Trophoblast cell (in vitro differentiated cells and primary cell): ENCODE measurements at regions not wholly inside any gene's neighbourhood (a gene's known extent, or its start where the extent isn't known, plus 50 kb on each side); places are given as distances from the start of the nearest gene placed in this dataset.

Source experiments
- DNase-seq, 2 donors: peaks; one replicate each; pipeline ENCODE4 v3.0.0-alpha.2; 2016
- H2AFZ ChIP-seq: 2 replicates; pipeline ENCODE4 v1.6.1; 2013; ENCODE audit warnings: low read length, moderate library complexity, mild to moderate bottlenecking; ENCODE audit not compliant: insufficient read depth, poor library complexity
- H2AK5ac ChIP-seq: 2 replicates; pipeline ENCODE4 v1.6.1; 2013; ENCODE audit warnings: mild to moderate bottlenecking, low read length
- H2BK120ac ChIP-seq: 2 replicates; pipeline ENCODE4 v1.6.1; 2013; ENCODE audit warnings: low read length, mild to moderate bottlenecking, moderate library complexity; ENCODE audit not compliant: insufficient read depth, poor library complexity
- H2BK12ac ChIP-seq: 2 replicates; pipeline ENCODE4 v1.6.1; 2013; ENCODE audit warnings: mild to moderate bottlenecking, low read length, moderate library complexity
- H2BK5ac ChIP-seq: 2 replicates; pipeline ENCODE4 v1.6.1; 2013; ENCODE audit warnings: low read length, low read depth, moderate library complexity, mild to moderate bottlenecking; ENCODE audit not compliant: poor library complexity
- H3K14ac ChIP-seq: 2 replicates; pipeline ENCODE4 v1.6.1; 2013; ENCODE audit warnings: mild to moderate bottlenecking, low read length
- H3K18ac ChIP-seq: 2 replicates; pipeline ENCODE4 v1.6.1; 2013; ENCODE audit warnings: mild to moderate bottlenecking, low read length
- H3K23ac ChIP-seq: 2 replicates; pipeline ENCODE4 v1.6.1; 2013; ENCODE audit warnings: low read length
- H3K27ac ChIP-seq: 2 replicates; pipeline ENCODE4 v1.5.1; 2013; ENCODE audit warnings: low read depth, mild to moderate bottlenecking, inconsistent platforms, low read length, moderate library complexity
- H3K27me3 ChIP-seq: 2 replicates; pipeline ENCODE4 v1.6.1; 2013; ENCODE audit warnings: inconsistent platforms, mild to moderate bottlenecking, low read length, moderate library complexity; ENCODE audit not compliant: insufficient read depth
- H3K36me3 ChIP-seq, 2 experiments: 1 replicate in 1 of 2; 2 replicates in 1 of 2; pipeline ENCODE4 v1.6.1; 2013; ENCODE audit warnings: low read length in 2 of 2, mild to moderate bottlenecking in 2 of 2, moderate library complexity in 1 of 2; ENCODE audit not compliant: insufficient read depth in 2 of 2, control insufficient read depth in 1 of 2
- H3K4ac ChIP-seq: 2 replicates; pipeline ENCODE4 v1.6.1; 2013; ENCODE audit warnings: low read depth, mild to moderate bottlenecking, low read length, moderate library complexity
- H3K4me1 ChIP-seq, 2 experiments: 1 replicate in 1 of 2; 2 replicates in 1 of 2; pipeline ENCODE4 v1.6.1; 2013; ENCODE audit warnings: low read length in 2 of 2, mild to moderate bottlenecking in 2 of 2, moderate library complexity in 1 of 2; ENCODE audit not compliant: insufficient read depth in 2 of 2, control insufficient read depth in 1 of 2
- H3K4me2 ChIP-seq: 2 replicates; pipeline ENCODE4 v1.6.1; 2013; ENCODE audit warnings: inconsistent platforms, mild to moderate bottlenecking, low read length, moderate library complexity
- H3K4me3 ChIP-seq: 2 replicates; pipeline ENCODE4 v1.5.1; 2013; ENCODE audit warnings: mild to moderate bottlenecking, low read depth, low read length, inconsistent platforms
- H3K79me1 ChIP-seq: one replicate; pipeline ENCODE4 v1.6.1; 2013; ENCODE audit warnings: low read length
- H3K79me2 ChIP-seq: 2 replicates; pipeline ENCODE4 v1.6.1; 2013; ENCODE audit warnings: low read length, mild to moderate bottlenecking; ENCODE audit not compliant: control insufficient read depth, insufficient read depth, poor library complexity
- H3K9ac ChIP-seq: 2 replicates; pipeline ENCODE4 v1.6.1; 2013; ENCODE audit warnings: mild to moderate bottlenecking, low read length
- H3K9me3 ChIP-seq: 2 replicates; pipeline ENCODE4 v1.6.1; 2013; ENCODE audit warnings: low read depth, mild to moderate bottlenecking, control low read depth, inconsistent platforms, low read length; ENCODE audit not compliant: insufficient read depth
- H4K12ac ChIP-seq: 2 replicates; pipeline ENCODE4 v1.6.1; 2013; ENCODE audit warnings: low read depth, mild to moderate bottlenecking, low read length, moderate library complexity
- H4K8ac ChIP-seq: 2 replicates; pipeline ENCODE4 v1.6.1; 2013; ENCODE audit warnings: low read depth, mild to moderate bottlenecking, low read length, moderate library complexity
- H4K91ac ChIP-seq: one replicate; pipeline ENCODE4 v1.6.1; 2013; ENCODE audit warnings: low read depth, mild to moderate bottlenecking, low read length, moderate library complexity
- WGBS: extraction: QIAGEN DNeasy Blood & Tissue Kit; methylation state at CpG from one replicate; pipeline ENCODE4 v1.1.7; 2013; ENCODE audit warnings: missing lambda C conversion rate; ENCODE audit not compliant: insufficient read length, insufficient coverage; ENCODE audit errors: extremely low coverage; 5-methylcytosine and 5-hydroxymethylcytosine counted together

DNA sequence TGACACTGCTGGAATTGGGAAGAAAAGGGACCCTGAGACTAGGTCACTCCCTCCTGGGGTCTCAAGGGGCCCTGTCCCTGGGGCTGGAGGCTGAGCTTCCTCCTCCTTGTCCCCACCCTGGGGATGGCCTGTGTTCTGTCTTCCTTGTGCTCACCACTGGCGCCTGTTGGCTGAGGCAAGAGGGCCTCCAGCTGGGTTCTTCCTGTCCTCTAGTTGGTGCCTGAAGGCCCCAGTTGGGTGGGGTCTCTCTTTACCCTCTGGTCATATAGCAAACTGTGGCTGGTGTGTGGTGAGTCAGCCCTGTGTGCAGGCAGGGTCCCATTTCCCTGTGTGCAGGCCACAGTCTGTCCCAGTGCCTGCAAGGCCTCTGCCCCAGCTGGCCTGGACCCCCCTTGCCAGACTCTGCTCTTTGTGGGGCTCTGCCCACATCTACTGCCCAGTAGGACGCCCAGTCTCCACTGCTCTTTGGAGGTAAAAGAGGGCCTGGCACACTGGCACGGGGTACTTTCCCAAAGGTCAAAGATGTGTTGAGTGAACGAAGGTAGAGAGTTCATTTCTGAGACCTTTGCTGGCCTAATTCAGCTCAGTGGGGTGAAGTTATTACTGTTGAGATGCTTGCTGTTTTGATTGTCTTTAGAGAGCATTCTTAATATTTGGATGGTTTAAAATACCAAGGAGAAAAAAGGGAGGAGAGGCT lies 55.1 kb upstream of the CLDN5 start:
- no peaks in the 10 kb centered on the region for H3K36me3 ChIP-seq
- no peaks in the 10 kb centered on the region for H3K27me3 ChIP-seq
- no peak overlapping the region for H3K4me3 ChIP-seq
- H2BK120ac ChIP-seq = no peak overlapping the region
- H3K18ac ChIP-seq = no peak overlapping the region
- peaks cover 0 to 9% of the 10 kb centered on the region in 2 experiments for H3K4me1 ChIP-seq
- no peak overlapping the region for H3K9ac ChIP-seq
- no peak overlapping the region for H4K91ac ChIP-seq
- no peak overlapping the region for H3K4ac ChIP-seq
- H3K23ac ChIP-seq = no peak overlapping the region
- H4K8ac ChIP-seq = no peak overlapping the region
- no peaks in the 10 kb centered on the region for H3K79me1 ChIP-seq
- no peak overlapping the region for H3K4me2 ChIP-seq
- H3K27ac ChIP-seq = no peak overlapping the region
- H3K79me2 ChIP-seq = no peaks in the 10 kb centered on the region
- H2AFZ ChIP-seq = no peak overlapping the region
- no peak for DNase-seq
- no peaks in the 10 kb centered on the region for H3K9me3 ChIP-seq
- WGBS = no CpG with 5 or more reads among the region's 4 CpGs
- H2BK12ac ChIP-seq = no peak overlapping the region
- no peak overlapping the region for H2BK5ac ChIP-seq
- no peak overlapping the region for H2AK5ac ChIP-seq
- no peak overlapping the region for H4K12ac ChIP-seq
- no peak overlapping the region for H3K14ac ChIP-seq

DNA sequence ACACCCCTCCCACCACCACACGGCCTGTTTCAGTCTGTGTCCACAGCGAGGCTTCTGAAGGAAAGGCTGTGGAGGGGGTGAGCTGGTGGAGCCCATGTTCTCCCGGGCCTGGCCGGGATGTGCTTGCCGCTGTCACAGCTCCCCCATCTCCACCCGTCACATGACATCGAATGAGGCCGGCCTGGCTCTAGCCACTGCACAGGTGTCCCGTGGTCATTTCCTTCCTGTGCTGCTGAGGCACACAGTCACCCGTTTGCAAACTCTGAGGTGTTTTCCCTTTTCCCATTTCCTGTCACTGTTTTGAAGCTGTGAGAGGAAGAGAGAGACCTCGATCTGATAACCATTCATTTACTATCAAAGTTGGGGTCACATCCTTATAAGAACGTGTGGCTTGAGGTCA lies 55.7 kb upstream of the CLDN5 start:
- H2BK120ac ChIP-seq = no peak overlapping the region
- no peak overlapping the region for H3K23ac ChIP-seq
- H3K79me2 ChIP-seq = no peaks in the 10 kb centered on the region
- H3K27ac ChIP-seq = no peak overlapping the region
- no peak overlapping the region for H2BK5ac ChIP-seq
- H3K18ac ChIP-seq = no peak overlapping the region
- no peak for DNase-seq
- no peaks in the 10 kb centered on the region for H3K36me3 ChIP-seq
- no peak overlapping the region for H2AK5ac ChIP-seq
- no peaks in the 10 kb centered on the region for H3K79me1 ChIP-seq
- no peak overlapping the region for H3K4me3 ChIP-seq
- no CpG with 5 or more reads among the region's 12 CpGs for WGBS
- no peak overlapping the region for H3K9ac ChIP-seq
- H3K4me1 ChIP-seq = peaks cover 0 to 9% of the 10 kb centered on the region in 2 experiments
- H3K4me2 ChIP-seq = no peak overlapping the region
- H3K27me3 ChIP-seq = no peaks in the 10 kb centered on the region
- no peak overlapping the region for H4K91ac ChIP-seq
- H4K12ac ChIP-seq = no peak overlapping the region
- no peak overlapping the region for H2AFZ ChIP-seq
- H3K9me3 ChIP-seq = no peaks in the 10 kb centered on the region
- H4K8ac ChIP-seq = no peak overlapping the region
- no peak overlapping the region for H2BK12ac ChIP-seq
- H3K14ac ChIP-seq = no peak overlapping the region
- H3K4ac ChIP-seq = no peak overlapping the region

DNA sequence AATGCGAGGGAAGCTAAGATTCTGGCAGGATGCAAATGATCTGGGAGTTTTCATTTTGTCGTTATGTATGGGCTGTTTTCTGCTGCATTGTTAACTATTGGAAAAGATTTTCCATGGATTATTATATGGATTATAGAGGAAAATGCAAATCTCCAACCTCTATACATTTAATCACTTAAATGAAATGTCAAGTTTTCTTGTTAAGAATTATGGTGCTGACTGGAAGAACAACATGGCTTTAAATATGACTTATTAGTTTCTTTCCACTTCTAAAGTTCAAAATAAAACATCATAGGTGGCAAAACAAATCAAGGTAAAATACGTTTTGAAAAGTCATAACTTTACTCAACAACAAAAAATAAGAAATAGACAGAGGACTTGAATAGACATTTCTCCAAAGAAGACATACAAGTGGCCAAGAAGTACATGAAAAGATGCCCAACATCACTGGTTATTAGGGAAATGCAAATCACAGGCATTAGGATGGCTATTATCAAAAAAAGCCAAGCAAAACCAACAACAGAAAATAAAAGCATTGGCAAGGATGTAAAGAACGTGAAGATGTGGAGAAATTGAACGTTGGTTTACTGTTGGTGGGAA lies 56.2 kb upstream of the CLDN5 start:
- Histone ChIP-seq H3K36me3 (no peaks in the 10 kb centered on the region), H3K4ac (no peak overlapping the region), H3K79me1 (no peaks in the 10 kb centered on the region), H4K8ac (no peak overlapping the region), H3K79me2 (no peaks in the 10 kb centered on the region), H2BK120ac (no peak overlapping the region), H2AFZ (no peak overlapping the region), H2BK12ac (no peak overlapping the region), H3K9me3 (no peaks in the 10 kb centered on the region), H3K27me3 (no peaks in the 10 kb centered on the region), H3K4me1 (peaks cover 0 to 9% of the 10 kb centered on the region in 2 experiments), H3K4me2 (no peak overlapping the region), H3K27ac (no peak overlapping the region), H3K9ac (no peak overlapping the region), H3K23ac (no peak overlapping the region), H2BK5ac (no peak overlapping the region), H4K91ac (no peak overlapping the region), H4K12ac (no peak overlapping the region), H3K14ac (no peak overlapping the region), H3K4me3 (no peak overlapping the region), H3K18ac (no peak overlapping the region), H2AK5ac (no peak overlapping the region)
- 100% methylated on average over 2 of the region's 5 CpGs for WGBS
- DNase-seq = no peak

DNA sequence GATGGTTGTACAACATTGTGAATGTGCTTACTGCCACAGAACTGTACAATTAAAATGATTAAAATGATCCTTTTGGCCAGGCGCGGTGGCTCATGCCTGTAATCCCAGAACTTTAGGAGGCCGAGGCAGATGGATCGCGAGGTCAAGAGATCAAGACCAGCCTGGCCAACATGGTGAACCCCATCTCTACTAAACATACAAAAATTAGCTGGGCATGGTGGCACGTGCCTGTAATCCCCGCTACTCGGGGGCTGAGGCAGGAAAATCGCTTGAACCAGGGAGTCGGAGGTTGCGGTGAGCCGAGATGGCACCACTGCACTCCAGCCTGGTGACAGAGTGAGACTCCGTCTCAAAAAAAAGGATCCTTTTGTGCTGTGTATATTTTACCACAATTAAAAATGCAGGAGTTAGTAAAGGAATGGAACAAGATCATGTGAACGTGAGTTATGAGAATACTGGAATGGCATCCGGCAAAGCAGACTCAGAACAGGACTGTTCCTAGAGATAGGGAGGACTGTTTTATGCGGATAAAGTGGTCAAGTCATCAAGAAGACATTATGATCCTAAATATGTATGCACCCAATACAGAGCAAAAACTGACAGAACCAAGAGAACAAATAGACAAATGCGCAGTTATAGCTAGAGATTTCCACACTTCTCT lies 58.0 kb upstream of the CLDN5 start:
- H3K9ac ChIP-seq = no peak overlapping the region
- no peaks in the 10 kb centered on the region for H3K36me3 ChIP-seq
- no peak overlapping the region for H3K4me3 ChIP-seq
- peaks cover 0 to 6% of the 10 kb centered on the region in 2 experiments for H3K4me1 ChIP-seq
- H3K4me2 ChIP-seq = no peak overlapping the region
- H3K27me3 ChIP-seq = no peaks in the 10 kb centered on the region
- H3K79me1 ChIP-seq = no peaks in the 10 kb centered on the region
- H3K23ac ChIP-seq = no peak overlapping the region
- H3K4ac ChIP-seq = no peak overlapping the region
- no CpG with 5 or more reads among the region's 17 CpGs for WGBS
- H2AK5ac ChIP-seq = no peak overlapping the region
- no peak overlapping the region for H4K91ac ChIP-seq
- DNase-seq = no peak
- H4K12ac ChIP-seq = no peak overlapping the region
- H2BK5ac ChIP-seq = no peak overlapping the region
- no peak overlapping the region for H3K27ac ChIP-seq
- H3K9me3 ChIP-seq = peaks cover 1% of the 10 kb centered on the region
- H3K14ac ChIP-seq = no peak overlapping the region
- no peak overlapping the region for H4K8ac ChIP-seq
- H2BK120ac ChIP-seq = no peak overlapping the region
- no peak overlapping the region for H2BK12ac ChIP-seq
- H2AFZ ChIP-seq = no peak overlapping the region
- no peaks in the 10 kb centered on the region for H3K79me2 ChIP-seq
- no peak overlapping the region for H3K18ac ChIP-seq
